Smooth muscle cell (in vitro differentiated cells): ENCODE measurements at regions not wholly inside any gene's neighbourhood (a gene's known extent, or its start where the extent isn't known, plus 50 kb on each side); places are given as distances from the start of the nearest gene placed in this dataset.

Source experiments
- DNase-seq: peaks from one replicate; lab custom pipeline; 2025; ENCODE audit not compliant: unreplicated experiment; lab: John Stamatoyannopoulos, UW
- H2AFZ ChIP-seq: fragments of 200-600 bp; sonication (generic); 2 replicates; pipeline ENCODE4 v1.6.0; 2016; ENCODE audit warnings: antibody characterized with exemption, low read depth, mild to moderate bottlenecking
- H3F3A ChIP-seq: fragments of 200-600 bp; sonication (generic); 2 replicates; pipeline ENCODE4 v1.6.0; 2017; ENCODE audit warnings: antibody characterized with exemption, low read depth
- H3K27ac ChIP-seq: fragments of 200-600 bp; sonication (generic); 2 replicates; pipeline ENCODE4 v1.5.1; 2016; ENCODE audit warnings: low read depth, mild to moderate bottlenecking
- H3K27me3 ChIP-seq: fragments of 200-600 bp; sonication (generic); 2 replicates; pipeline ENCODE4 v1.6.1; 2016; ENCODE audit warnings: low read depth, mild to moderate bottlenecking
- H3K36me3 ChIP-seq: fragments of 200-600 bp; sonication (generic); 2 replicates; pipeline ENCODE4 v1.5.1; 2016; ENCODE audit warnings: low read depth
- H3K4me1 ChIP-seq: fragments of 200-600 bp; sonication (generic); 2 replicates; pipeline ENCODE4 v1.5.1; 2016; ENCODE audit warnings: low read depth
- H3K4me2 ChIP-seq: fragments of 200-600 bp; sonication (generic); 2 replicates; pipeline ENCODE4 v1.6.0; 2016; ENCODE audit warnings: mild to moderate bottlenecking
- H3K4me3 ChIP-seq: fragments of 200-600 bp; sonication (generic); 2 replicates; pipeline ENCODE4 v1.5.1; 2016; ENCODE audit warnings: mild to moderate bottlenecking
- H3K79me2 ChIP-seq: fragments of 200-600 bp; sonication (generic); 2 replicates; pipeline ENCODE4 v1.6.0; 2016; ENCODE audit warnings: low read depth, mild to moderate bottlenecking
- H3K9ac ChIP-seq: fragments of 200-600 bp; sonication (generic); 2 replicates; pipeline ENCODE4 v1.6.0; 2016; ENCODE audit warnings: low read depth
- H3K9me3 ChIP-seq: fragments of 200-600 bp; sonication (generic); replicated peaks from 2 replicates; pipeline ENCODE4 v1.5.1; 2016; ENCODE audit warnings: low read depth
- H4K20me1 ChIP-seq: fragments of 200-600 bp; sonication (generic); 2 replicates; pipeline ENCODE4 v1.6.0; 2016; ENCODE audit warnings: low read depth
- WGBS: methylation state at CpG from one replicate; pipeline ENCODE4 v1.1.7; 2016; ENCODE audit warnings: low lambda C conversion rate; 5-methylcytosine and 5-hydroxymethylcytosine counted together
- TF ChIP-seq, protein P1 (sequence below): fragments of 200-600 bp; sonication (generic); IDR thresholded peaks from 2 replicates; pipeline ENCODE4 v1.5.1; 2017; ENCODE audit warnings: borderline replicate concordance, mild to moderate bottlenecking, antibody characterized with exemption; ENCODE audit not compliant: insufficient read depth, poor library complexity, severe bottlenecking

DNA sequence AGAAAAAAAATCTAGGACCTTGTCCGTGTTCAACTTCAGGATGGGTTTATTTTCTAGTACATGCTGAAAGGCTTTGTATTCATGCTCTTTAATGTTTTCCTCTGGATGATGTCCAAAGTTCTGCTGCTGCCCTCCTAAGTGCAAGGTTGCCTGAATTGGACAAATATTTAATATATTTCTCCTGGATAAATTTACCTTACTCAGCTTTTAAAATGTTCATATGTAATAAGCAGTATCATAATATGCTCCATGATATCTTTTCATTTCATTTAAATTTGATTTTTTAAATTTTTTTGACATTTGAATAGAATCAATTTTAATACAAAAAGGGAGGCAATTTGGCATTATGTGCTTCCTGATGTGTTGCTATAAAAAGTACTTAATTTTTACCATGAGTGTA lies 95.9 kb upstream of the SLC25A13 start:
- TF ChIP-seq, protein P1, sequence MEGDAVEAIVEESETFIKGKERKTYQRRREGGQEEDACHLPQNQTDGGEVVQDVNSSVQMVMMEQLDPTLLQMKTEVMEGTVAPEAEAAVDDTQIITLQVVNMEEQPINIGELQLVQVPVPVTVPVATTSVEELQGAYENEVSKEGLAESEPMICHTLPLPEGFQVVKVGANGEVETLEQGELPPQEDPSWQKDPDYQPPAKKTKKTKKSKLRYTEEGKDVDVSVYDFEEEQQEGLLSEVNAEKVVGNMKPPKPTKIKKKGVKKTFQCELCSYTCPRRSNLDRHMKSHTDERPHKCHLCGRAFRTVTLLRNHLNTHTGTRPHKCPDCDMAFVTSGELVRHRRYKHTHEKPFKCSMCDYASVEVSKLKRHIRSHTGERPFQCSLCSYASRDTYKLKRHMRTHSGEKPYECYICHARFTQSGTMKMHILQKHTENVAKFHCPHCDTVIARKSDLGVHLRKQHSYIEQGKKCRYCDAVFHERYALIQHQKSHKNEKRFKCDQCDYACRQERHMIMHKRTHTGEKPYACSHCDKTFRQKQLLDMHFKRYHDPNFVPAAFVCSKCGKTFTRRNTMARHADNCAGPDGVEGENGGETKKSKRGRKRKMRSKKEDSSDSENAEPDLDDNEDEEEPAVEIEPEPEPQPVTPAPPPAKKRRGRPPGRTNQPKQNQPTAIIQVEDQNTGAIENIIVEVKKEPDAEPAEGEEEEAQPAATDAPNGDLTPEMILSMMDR = no peak
- Histone ChIP-seq H3K9ac (no peak overlapping the region), H3K4me3 (no peak overlapping the region), H3K36me3 (no peaks in the 10 kb centered on the region), H3K27me3 (peaks cover 36% of the 10 kb centered on the region), H3K4me1 (no peaks in the 10 kb centered on the region), H3F3A (no peaks in the 10 kb centered on the region), H3K4me2 (no peak overlapping the region), H3K79me2 (no peaks in the 10 kb centered on the region), H4K20me1 (no peaks in the 10 kb centered on the region), H3K27ac (no peak overlapping the region), H2AFZ (no peak overlapping the region), H3K9me3 (no peaks in the 10 kb centered on the region)
- no peak for DNase-seq
- WGBS = 93% methylated on average over 1 of the region's 1 CpG

GRCh38 chr7:96416599-96416998 lies 94.7 kb upstream of the SLC25A13 start:
- no peaks in the 10 kb centered on the region for H3K9me3 ChIP-seq
- no peaks in the 10 kb centered on the region for H4K20me1 ChIP-seq
- no peaks in the 10 kb centered on the region for H3K79me2 ChIP-seq
- TF ChIP-seq, protein P1 = no peak
- no peaks in the 10 kb centered on the region for H3F3A ChIP-seq
- H2AFZ ChIP-seq = no peak overlapping the region
- peaks cover 36% of the 10 kb centered on the region for H3K27me3 ChIP-seq
- H3K4me2 ChIP-seq = no peak overlapping the region
- no peaks in the 10 kb centered on the region for H3K36me3 ChIP-seq
- no peak overlapping the region for H3K9ac ChIP-seq
- no peak for DNase-seq
- H3K4me3 ChIP-seq = no peak overlapping the region
- H3K4me1 ChIP-seq = no peaks in the 10 kb centered on the region
- 57% methylated on average over 1 of the region's 1 CpG for WGBS
- H3K27ac ChIP-seq = no peak overlapping the region

- TF ChIP-seq, protein P1 = no peak
- H3K4me1 ChIP-seq = no peaks in the 10 kb centered on the region
- peaks cover 36% of the 10 kb centered on the region for H3K27me3 ChIP-seq
- H3K4me3 ChIP-seq = no peak overlapping the region
- 58% methylated on average over 3 of the region's 3 CpGs for WGBS
- no peaks in the 10 kb centered on the region for H3K36me3 ChIP-seq
- no peaks in the 10 kb centered on the region for H4K20me1 ChIP-seq
- H3K9me3 ChIP-seq = no peaks in the 10 kb centered on the region
- no peak overlapping the region for H3K4me2 ChIP-seq
- no peak overlapping the region for H2AFZ ChIP-seq
- H3K27ac ChIP-seq = no peak overlapping the region
- no peaks in the 10 kb centered on the region for H3F3A ChIP-seq
- H3K9ac ChIP-seq = no peak overlapping the region
- no peak for DNase-seq
- H3K79me2 ChIP-seq = no peaks in the 10 kb centered on the region
Observed at GRCh38 chr7:96416116-96416515, 94.2 kb upstream of the SLC25A13 start.

GRCh38 chr7:96415293-96415940 lies 93.5 kb upstream of the SLC25A13 start:
- WGBS = 77% methylated on average over 3 of the region's 3 CpGs
- TF ChIP-seq, protein P1 = no peak
- H3K9ac ChIP-seq = no peak overlapping the region

More at GRCh38 chr7:96415293-96415940, 93.5 kb upstream of the SLC25A13 start:
- Histone ChIP-seq H4K20me1 (no peaks in the 10 kb centered on the region), H3K4me1 (no peaks in the 10 kb centered on the region), H2AFZ (no peak overlapping the region), H3K27ac (no peak overlapping the region), H3K9me3 (no peaks in the 10 kb centered on the region), H3K79me2 (no peaks in the 10 kb centered on the region), H3K4me2 (no peak overlapping the region), H3K4me3 (no peak overlapping the region), H3F3A (no peaks in the 10 kb centered on the region), H3K27me3 (peaks cover 34% of the 10 kb centered on the region), H3K36me3 (no peaks in the 10 kb centered on the region)
- DNase-seq = no peak
